Fibroblast of lung (primary cell): ENCODE measurements at regions not wholly inside any gene's neighbourhood (a gene's known extent, or its start where the extent isn't known, plus 50 kb on each side); places are given as distances from the start of the nearest gene placed in this dataset.

Source experiments
- DNase-seq, 2 donors: peaks; one replicate each; pipeline versions ENCODE4 v3.0.0 to v3.0.0-alpha.2; 2010; ENCODE audit warnings: low read depth in 2 of 2
- H2AFZ ChIP-seq: 2 replicates; pipeline ENCODE4 v1.5.1; 2012; ENCODE audit warnings: low read length, control low read depth, inconsistent platforms
- H3K27ac ChIP-seq: 2 replicates; pipeline ENCODE4 v1.5.1; 2011; ENCODE audit warnings: low read length, control low read depth; ENCODE audit not compliant: insufficient read depth
- H3K27me3 ChIP-seq: 2 replicates; pipeline ENCODE4 v1.5.1; 2011; ENCODE audit warnings: mild to moderate bottlenecking, low read length; ENCODE audit not compliant: control insufficient read depth, insufficient read depth
- H3K36me3 ChIP-seq: 2 replicates; pipeline ENCODE4 v1.5.1; 2011; ENCODE audit warnings: low read length; ENCODE audit not compliant: control insufficient read depth, insufficient read depth
- H3K4me1 ChIP-seq: 2 replicates; pipeline ENCODE4 v1.5.1; 2011; ENCODE audit warnings: low read length; ENCODE audit not compliant: control insufficient read depth, insufficient read depth; ENCODE audit errors: extremely low read depth
- H3K4me2 ChIP-seq: 2 replicates; pipeline ENCODE4 v1.5.1; 2011; ENCODE audit warnings: low read length, control low read depth; ENCODE audit not compliant: insufficient read depth; ENCODE audit errors: extremely low read depth
- H3K4me3 ChIP-seq, 4 experiments: fragments of 200-600 bp in 1 of 4; sonication (generic) in 1 of 4; replicated peaks in 1 of 4; 2 replicates each; pipeline ENCODE4 v1.5.1; 2011 to 2016; ENCODE audit warnings: low read length in 4 of 4, low read depth in 3 of 4, mild to moderate bottlenecking in 3 of 4, control low read depth in 2 of 4, inconsistent platforms in 1 of 4, mixed read lengths in 1 of 4; ENCODE audit not compliant: insufficient read depth in 1 of 4; ENCODE audit errors: control extremely low read depth in 1 of 4
- H3K79me2 ChIP-seq: 2 replicates; pipeline ENCODE4 v1.5.1; 2012; ENCODE audit warnings: mild to moderate bottlenecking, low read length, inconsistent platforms; ENCODE audit not compliant: control insufficient read depth, insufficient read depth
- H3K9ac ChIP-seq: 2 replicates; pipeline ENCODE4 v1.5.1; 2011; ENCODE audit warnings: mild to moderate bottlenecking, low read length, control low read depth; ENCODE audit not compliant: insufficient read depth
- H3K9me3 ChIP-seq: 2 replicates; pipeline ENCODE4 v1.5.1; 2012; ENCODE audit warnings: low read depth, low read length; ENCODE audit not compliant: control insufficient read depth, insufficient read depth
- H4K20me1 ChIP-seq: 2 replicates; pipeline ENCODE4 v1.5.1; 2011; ENCODE audit warnings: low read length; ENCODE audit not compliant: control insufficient read depth, insufficient read depth; ENCODE audit errors: extremely low read depth
- CTCF ChIP-seq, 2 donors: IDR thresholded peaks in 1 of 2; conservative IDR thresholded peaks in 1 of 2; 1 replicate in 1 of 2; 2 replicates in 1 of 2; pipeline ENCODE4 v1.5.1; 2011 to 2012; ENCODE audit warnings: low read length in 2 of 2, control low read depth in 1 of 2, inconsistent platforms in 1 of 2, low read depth in 1 of 2, mild to moderate bottlenecking in 1 of 2
- EZH2 ChIP-seq: IDR thresholded peaks from 2 replicates; pipeline ENCODE4 v1.5.1; 2012; ENCODE audit warnings: low read length, control low read depth, mild to moderate bottlenecking; ENCODE audit errors: missing control alignments

GRCh38 chr14:87304404-87304803 lies 688.6 kb downstream of the GALC start:
- Histone ChIP-seq H3K4me2 (no peak overlapping the region), H3K27me3 (no peaks in the 10 kb centered on the region), H3K4me1 (no peaks in the 10 kb centered on the region), H3K4me3 (no peak overlapping the region), H3K36me3 (no peaks in the 10 kb centered on the region), H3K27ac (no peak overlapping the region), H2AFZ (no peak overlapping the region), H3K9ac (no peak overlapping the region), H3K9me3 (no peaks in the 10 kb centered on the region), H4K20me1 (no peaks in the 10 kb centered on the region), H3K79me2 (no peaks in the 10 kb centered on the region)
- no peak for DNase-seq
- TF ChIP-seq CTCF (conservative IDR thresholded peaks at IDR 0.05 in 1 of 2, IDR thresholded peaks at IDR 0.05 in 1 of 2; ENCODE audit: low read depth in 1 of 2, low read length in 2 of 2), result no peak

- no peak overlapping the region for H3K27ac ChIP-seq
- no peak for DNase-seq
Observed at GRCh38 chr14:87286826-87287225, 706.2 kb downstream of the GALC start.

GRCh38 chr14:87286191-87286590 lies 706.8 kb downstream of the GALC start:
- Histone ChIP-seq H3K4me3 (no peak overlapping the region), H3K9me3 (no peaks in the 10 kb centered on the region), H3K9ac (no peak overlapping the region), H3K27me3 (no peaks in the 10 kb centered on the region), H3K36me3 (no peaks in the 10 kb centered on the region), H2AFZ (no peak overlapping the region), H3K79me2 (no peaks in the 10 kb centered on the region), H3K27ac (no peak overlapping the region), H3K4me2 (no peak overlapping the region), H3K4me1 (no peaks in the 10 kb centered on the region), H4K20me1 (no peaks in the 10 kb centered on the region)
- TF ChIP-seq EZH2 (no peak), CTCF (conservative IDR thresholded peaks at IDR 0.05 in 1 of 2, IDR thresholded peaks at IDR 0.05 in 1 of 2; ENCODE audit: low read depth in 1 of 2, low read length in 2 of 2) (no peak)
- no peak for DNase-seq

More at GRCh38 chr14:87286826-87287225, 706.2 kb downstream of the GALC start:
- Histone ChIP-seq H3K9me3 (no peaks in the 10 kb centered on the region), H4K20me1 (no peaks in the 10 kb centered on the region), H3K9ac (no peak overlapping the region), H3K4me3 (no peak overlapping the region), H3K4me1 (no peaks in the 10 kb centered on the region), H3K36me3 (no peaks in the 10 kb centered on the region), H2AFZ (no peak overlapping the region), H3K27me3 (no peaks in the 10 kb centered on the region), H3K79me2 (no peaks in the 10 kb centered on the region), H3K4me2 (no peak overlapping the region)
- TF ChIP-seq EZH2 (no peak), CTCF (conservative IDR thresholded peaks at IDR 0.05 in 1 of 2, IDR thresholded peaks at IDR 0.05 in 1 of 2; ENCODE audit: low read depth in 1 of 2, low read length in 2 of 2) (no peak)
